Activated naive CD4-positive, alpha-beta T cell treated with anti-CD3 and anti-CD28 coated beads for 36 hours (primary cell): ENCODE measurements at regions not wholly inside any gene's neighbourhood (a gene's known extent, or its start where the extent isn't known, plus 50 kb on each side); places are given as distances from the start of the nearest gene placed in this dataset.

Experiments
- CTCF ChIA-PET: fragments of 350-600 bp; sonication (Branson Sonifier 250); formaldehyde crosslinking; loops from one replicate; lab custom pipeline; 2021; ENCODE audit warnings: antibody characterized with exemption; lab: Charles Lee
- DNase-seq: peaks from one replicate; pipeline ENCODE4 v3.0.0-alpha.2; 2020
- H3K27ac Mint-ChIP-seq: one replicate; pipeline ENCODE4 v1.8.0; 2021; ENCODE audit warnings: mild to moderate bottlenecking, mixed read lengths
- H3K27me3 Mint-ChIP-seq: one replicate; pipeline ENCODE4 v1.8.0; 2021; ENCODE audit warnings: low read depth, mixed read lengths
- H3K36me3 Mint-ChIP-seq: one replicate; pipeline ENCODE4 v1.8.0; 2021; ENCODE audit warnings: low read depth, mixed read lengths
- H3K4me1 Mint-ChIP-seq: one replicate; pipeline ENCODE4 v1.8.0; 2021; ENCODE audit warnings: low read depth, mixed read lengths
- H3K4me3 Mint-ChIP-seq: one replicate; pipeline ENCODE4 v1.8.0; 2021; ENCODE audit warnings: mild to moderate bottlenecking, moderate library complexity, mixed read lengths
- H3K9me3 Mint-ChIP-seq: one replicate; pipeline ENCODE4 v1.8.0; 2021; ENCODE audit warnings: mixed read lengths
- intact Hi-C: fragments of 100-400 bp; cut with micrococcal nuclease; formaldehyde crosslinking; loops from one replicate; pipeline ENCODE4 v1.15.1; 2023

- H3K4me1 Mint-ChIP-seq = no peaks in the 10 kb centered on the region
- H3K27ac Mint-ChIP-seq = no peak overlapping the region
- CTCF ChIA-PET = no interaction called here
- no peaks in the 10 kb centered on the region for H3K9me3 Mint-ChIP-seq
- no peaks in the 10 kb centered on the region for H3K36me3 Mint-ChIP-seq
- no peak overlapping the region for H3K4me3 Mint-ChIP-seq
- no peaks in the 10 kb centered on the region for H3K27me3 Mint-ChIP-seq
- no peak for DNase-seq
- intact Hi-C loops = no loop called here
Observed at GRCh38 chr10:131843881-131844284, 56.9 kb upstream of the PPP2R2D start.

GRCh38 chr10:131844529-131845084, 56.2 kb upstream of the PPP2R2D start:
- H3K27me3 Mint-ChIP-seq = no peaks in the 10 kb centered on the region

GRCh38 chr10:131845505-131846239, 55.1 kb upstream of the PPP2R2D start:
- no peaks in the 10 kb centered on the region for H3K4me1 Mint-ChIP-seq
- no peak for DNase-seq
- H3K27me3 Mint-ChIP-seq = no peaks in the 10 kb centered on the region
- CTCF ChIA-PET = no interaction called here
- intact Hi-C loops = no loop called here
- H3K27ac Mint-ChIP-seq = no peak overlapping the region
- H3K36me3 Mint-ChIP-seq = no peaks in the 10 kb centered on the region
- peaks cover 2% of the 10 kb centered on the region for H3K9me3 Mint-ChIP-seq
- H3K4me3 Mint-ChIP-seq = no peak overlapping the region

More at GRCh38 chr10:131844529-131845084, 56.2 kb upstream of the PPP2R2D start:
- CTCF ChIA-PET = no interaction called here
- no peaks in the 10 kb centered on the region for H3K4me1 Mint-ChIP-seq
- no peaks in the 10 kb centered on the region for H3K9me3 Mint-ChIP-seq
- no peak overlapping the region for H3K4me3 Mint-ChIP-seq
- intact Hi-C loops = no loop called here
- no peaks in the 10 kb centered on the region for H3K36me3 Mint-ChIP-seq
- H3K27ac Mint-ChIP-seq = no peak overlapping the region
- no peak for DNase-seq

GRCh38 chr10:131846240-131847101, 54.3 kb upstream of the PPP2R2D start:
- Mint-ChIP-seq H3K4me1 (no peaks in the 10 kb centered on the region), H3K9me3 (peaks cover 5% of the 10 kb centered on the region), H3K36me3 (no peaks in the 10 kb centered on the region), H3K27ac (no peak overlapping the region), H3K27me3 (no peaks in the 10 kb centered on the region), H3K4me3 (no peak overlapping the region)
- intact Hi-C loops = no loop called here
- no peak for DNase-seq
- CTCF ChIA-PET = no interaction called here

- Mint-ChIP-seq H3K9me3 (peaks cover 5% of the 10 kb centered on the region), H3K36me3 (no peaks in the 10 kb centered on the region)
Observed at GRCh38 chr10:131847241-131847783, 53.5 kb upstream of the PPP2R2D start.

GRCh38 chr10:131848296-131848695, 52.5 kb upstream of the PPP2R2D start:
- H3K27ac Mint-ChIP-seq = no peak overlapping the region
- no peak for DNase-seq
- CTCF ChIA-PET = no interaction called here
- no peaks in the 10 kb centered on the region for H3K4me1 Mint-ChIP-seq
- H3K4me3 Mint-ChIP-seq = no peak overlapping the region
- no peaks in the 10 kb centered on the region for H3K36me3 Mint-ChIP-seq
- intact Hi-C loops = no loop called here
- peaks cover 5% of the 10 kb centered on the region for H3K9me3 Mint-ChIP-seq
- H3K27me3 Mint-ChIP-seq = no peaks in the 10 kb centered on the region

More at GRCh38 chr10:131847241-131847783, 53.5 kb upstream of the PPP2R2D start:
- Mint-ChIP-seq H3K4me3 (no peak overlapping the region), H3K27me3 (no peaks in the 10 kb centered on the region), H3K4me1 (no peaks in the 10 kb centered on the region), H3K27ac (no peak overlapping the region)
- intact Hi-C loops = no loop called here
- DNase-seq = no peak
- CTCF ChIA-PET = no interaction called here

- Mint-ChIP-seq H3K4me1 (no peaks in the 10 kb centered on the region), H3K27ac (no peak overlapping the region), H3K4me3 (no peak overlapping the region), H3K27me3 (no peaks in the 10 kb centered on the region), H3K36me3 (no peaks in the 10 kb centered on the region), H3K9me3 (peaks cover 5% of the 10 kb centered on the region)
- DNase-seq = no peak
- intact Hi-C loops = no loop called here
- CTCF ChIA-PET = no interaction called here
Observed at GRCh38 chr10:131848741-131849590, 51.8 kb upstream of the PPP2R2D start.

- no peak overlapping the region for H3K27ac Mint-ChIP-seq
- no peak overlapping the region for H3K4me3 Mint-ChIP-seq
- H3K4me1 Mint-ChIP-seq = no peaks in the 10 kb centered on the region
- CTCF ChIA-PET = no interaction called here
- no peaks in the 10 kb centered on the region for H3K27me3 Mint-ChIP-seq
- no peak for DNase-seq
- H3K9me3 Mint-ChIP-seq = peaks cover 5% of the 10 kb centered on the region
- no peaks in the 10 kb centered on the region for H3K36me3 Mint-ChIP-seq
- intact Hi-C loops = no loop called here
Observed at GRCh38 chr10:131849591-131850382, 51.0 kb upstream of the PPP2R2D start.

- no peak overlapping the region for H3K27ac Mint-ChIP-seq
- H3K4me1 Mint-ChIP-seq = no peaks in the 10 kb centered on the region
- no peak overlapping the region for H3K4me3 Mint-ChIP-seq
- intact Hi-C loops = no loop called here
- peaks cover under 1% of the 10 kb centered on the region for H3K27me3 Mint-ChIP-seq
- CTCF ChIA-PET = no interaction called here
- peaks cover 5% of the 10 kb centered on the region for H3K9me3 Mint-ChIP-seq
- no peaks in the 10 kb centered on the region for H3K36me3 Mint-ChIP-seq
- no peak for DNase-seq
Observed at GRCh38 chr10:131850383-131850870, 50.4 kb upstream of the PPP2R2D start.
